Mesodermal cell (in vitro differentiated cells): ENCODE measurements at regions not wholly inside any gene's neighbourhood (a gene's known extent, or its start where the extent isn't known, plus 50 kb on each side); places are given as distances from the start of the nearest gene placed in this dataset.

ENCODE experiments used
- H3K27ac ChIP-seq: 2 replicates; pipeline ENCODE4 v1.7.0; 2013; ENCODE audit warnings: mild to moderate bottlenecking, low read depth, low read length, moderate library complexity; ENCODE audit not compliant: severe bottlenecking
- H3K36me3 ChIP-seq: 2 replicates; pipeline ENCODE4 v1.7.1; 2013; ENCODE audit warnings: mild to moderate bottlenecking, low read length, moderate library complexity; ENCODE audit not compliant: control insufficient read depth, insufficient read depth
- H3K4me1 ChIP-seq: one replicate; pipeline ENCODE4 v1.7.1; 2013; ENCODE audit warnings: mild to moderate bottlenecking, low read length; ENCODE audit not compliant: insufficient read depth, control insufficient read depth, poor library complexity, severe bottlenecking
- H3K4me3 ChIP-seq: 2 replicates; pipeline ENCODE4 v1.7.0; 2013; ENCODE audit warnings: low read length, control low read depth, mild to moderate bottlenecking; ENCODE audit not compliant: insufficient read depth, poor library complexity, severe bottlenecking; ENCODE audit errors: extremely low read depth
- H3K9me3 ChIP-seq: 2 replicates; pipeline ENCODE4 v1.7.1; 2013; ENCODE audit warnings: mild to moderate bottlenecking, low read length, moderate library complexity; ENCODE audit not compliant: control insufficient read depth
- WGBS, 2 experiments: methylation state at CpG; one replicate each; pipeline ENCODE4 v1.1.5; 2013; ENCODE audit warnings: missing lambda C conversion rate in 2 of 2; ENCODE audit not compliant: insufficient coverage in 2 of 2; 5-methylcytosine and 5-hydroxymethylcytosine counted together

- no CpG with 5 or more reads among the region's 1 CpG for WGBS, 2 experiments
- Histone ChIP-seq H3K4me3 (no peak overlapping the region), H3K4me1 (no peaks in the 10 kb centered on the region)
Observed at GRCh38 chr13:65660731-65661130, 1569.4 kb downstream of the PCDH9 start.

GRCh38 chr13:65656740-65657329, 1573.3 kb downstream of the PCDH9 start:
- WGBS, 2 experiments: no CpG with 5 or more reads among the region's 1 CpG
- no peak overlapping the region for H3K27ac ChIP-seq

More at GRCh38 chr13:65660731-65661130, 1569.4 kb downstream of the PCDH9 start:
- no peaks in the 10 kb centered on the region for H3K9me3 ChIP-seq
- no peak overlapping the region for H3K27ac ChIP-seq
- no peaks in the 10 kb centered on the region for H3K36me3 ChIP-seq

GRCh38 chr13:65653613-65654012, 1576.5 kb downstream of the PCDH9 start:
- no peak overlapping the region for H3K4me3 ChIP-seq
- no peaks in the 10 kb centered on the region for H3K9me3 ChIP-seq
- H3K27ac ChIP-seq: no peak overlapping the region
- 80 to 88% methylated on average over 1 of the region's 2 CpGs for WGBS, 2 experiments
- no peaks in the 10 kb centered on the region for H3K36me3 ChIP-seq
- H3K4me1 ChIP-seq: no peaks in the 10 kb centered on the region

More at GRCh38 chr13:65656740-65657329, 1573.3 kb downstream of the PCDH9 start:
- Histone ChIP-seq H3K9me3 (no peaks in the 10 kb centered on the region), H3K4me1 (no peaks in the 10 kb centered on the region), H3K4me3 (no peak overlapping the region), H3K36me3 (no peaks in the 10 kb centered on the region)

GRCh38 chr13:65650321-65650720, 1579.8 kb downstream of the PCDH9 start:
- WGBS, 2 experiments: no CpG with 5 or more reads among the region's 5 CpGs
- Histone ChIP-seq H3K27ac (no peak overlapping the region), H3K36me3 (no peaks in the 10 kb centered on the region), H3K4me3 (no peak overlapping the region), H3K9me3 (no peaks in the 10 kb centered on the region), H3K4me1 (no peaks in the 10 kb centered on the region)

- Histone ChIP-seq H3K27ac (no peak overlapping the region), H3K9me3 (no peaks in the 10 kb centered on the region), H3K4me3 (no peak overlapping the region), H3K36me3 (no peaks in the 10 kb centered on the region), H3K4me1 (no peaks in the 10 kb centered on the region)
- no CpG with 5 or more reads among the region's 4 CpGs for WGBS, 2 experiments
Observed at GRCh38 chr13:65642996-65643395, 1587.1 kb downstream of the PCDH9 start.

- H3K27ac ChIP-seq: no peak overlapping the region
- no peaks in the 10 kb centered on the region for H3K4me1 ChIP-seq
- no peaks in the 10 kb centered on the region for H3K9me3 ChIP-seq
- H3K4me3 ChIP-seq: no peak overlapping the region
- no peaks in the 10 kb centered on the region for H3K36me3 ChIP-seq
Observed at GRCh38 chr13:65642301-65642700, 1587.8 kb downstream of the PCDH9 start.

GRCh38 chr13:65638572-65639168, 1591.5 kb downstream of the PCDH9 start:
- Histone ChIP-seq H3K36me3 (no peaks in the 10 kb centered on the region), H3K9me3 (no peaks in the 10 kb centered on the region), H3K4me3 (no peak overlapping the region), H3K4me1 (no peaks in the 10 kb centered on the region), H3K27ac (no peak overlapping the region)
- WGBS, 2 experiments: 22% methylated on average over 2 of the region's 2 CpGs; no CpG with 5 or more reads in 1 of the 2 experiments

GRCh38 chr13:65633806-65634205, 1596.3 kb downstream of the PCDH9 start:
- no CpG with 5 or more reads among the region's 1 CpG for WGBS, 2 experiments
- H3K9me3 ChIP-seq: no peaks in the 10 kb centered on the region
- no peak overlapping the region for H3K27ac ChIP-seq
- H3K4me1 ChIP-seq: no peaks in the 10 kb centered on the region
- no peak overlapping the region for H3K4me3 ChIP-seq
- no peaks in the 10 kb centered on the region for H3K36me3 ChIP-seq

- Histone ChIP-seq H3K9me3 (no peaks in the 10 kb centered on the region), H3K4me3 (no peak overlapping the region), H3K36me3 (no peaks in the 10 kb centered on the region), H3K27ac (no peak overlapping the region), H3K4me1 (no peaks in the 10 kb centered on the region)
- WGBS, 2 experiments: no CpG with 5 or more reads among the region's 2 CpGs
Observed at GRCh38 chr13:65631078-65631477, 1599.1 kb downstream of the PCDH9 start.

GRCh38 chr13:65629926-65630325, 1600.2 kb downstream of the PCDH9 start:
- no CpG with 5 or more reads among the region's 2 CpGs for WGBS, 2 experiments

GRCh38 chr13:65623148-65623547, 1607.0 kb downstream of the PCDH9 start:
- no peaks in the 10 kb centered on the region for H3K4me1 ChIP-seq
- H3K9me3 ChIP-seq: no peaks in the 10 kb centered on the region
- 93 to 100% methylated on average over 3 of the region's 3 CpGs for WGBS, 2 experiments
- H3K27ac ChIP-seq: no peak overlapping the region
- no peaks in the 10 kb centered on the region for H3K36me3 ChIP-seq
- H3K4me3 ChIP-seq: no peak overlapping the region

More at GRCh38 chr13:65629926-65630325, 1600.2 kb downstream of the PCDH9 start:
- no peaks in the 10 kb centered on the region for H3K4me1 ChIP-seq
- no peaks in the 10 kb centered on the region for H3K36me3 ChIP-seq
- no peak overlapping the region for H3K27ac ChIP-seq
- H3K9me3 ChIP-seq: no peaks in the 10 kb centered on the region
- no peak overlapping the region for H3K4me3 ChIP-seq
